ENCODE measurements at regions not wholly inside any gene's neighbourhood (a gene's known extent, or its start where the extent isn't known, plus 50 kb on each side); places are given as distances from the start of the nearest gene placed in this dataset.
"Not testable (repeated sequence)": the region's sequence is repeated elsewhere in the genome, so short reads cannot be mapped to it uniquely, and the experiment has no call there.

GRCh38 chr14:105943973-105944602 lies 417.7 kb downstream of the TMEM121 start:
- 74 to 78% (median 76%) methylated on average over 12 of the region's 12 CpGs for WGBS, 4 donors
- Histone ChIP-seq H3K27ac (no peak overlapping the region), H3K4me3 (no peak overlapping the region), H3K9me3 (peaks cover 0 to 15% (median 8%) of the 10 kb centered on the region in 12 donors), H3K36me3 (no peaks in the 10 kb centered on the region), H3K4me1 (no peaks in the 10 kb centered on the region), H3K27me3 (peaks cover 0 to 5% (median 0%) of the 10 kb centered on the region in 9 donors)
- intact Hi-C loops (cut with DNase I), result loop anchor here in 3 of 10 donors (10.0 kb wide), 1 partner anchor 269 kb away; no protein-coding TSS in a partner anchor
- ATAC-seq (no peak), DNase-seq (no peak)
- TF ChIP-seq POLR2A (IDR thresholded peaks at IDR 0.05), result no peak
- TF ChIP-seq CTCF (IDR thresholded peaks at IDR 0.05), result no peak

DNA sequence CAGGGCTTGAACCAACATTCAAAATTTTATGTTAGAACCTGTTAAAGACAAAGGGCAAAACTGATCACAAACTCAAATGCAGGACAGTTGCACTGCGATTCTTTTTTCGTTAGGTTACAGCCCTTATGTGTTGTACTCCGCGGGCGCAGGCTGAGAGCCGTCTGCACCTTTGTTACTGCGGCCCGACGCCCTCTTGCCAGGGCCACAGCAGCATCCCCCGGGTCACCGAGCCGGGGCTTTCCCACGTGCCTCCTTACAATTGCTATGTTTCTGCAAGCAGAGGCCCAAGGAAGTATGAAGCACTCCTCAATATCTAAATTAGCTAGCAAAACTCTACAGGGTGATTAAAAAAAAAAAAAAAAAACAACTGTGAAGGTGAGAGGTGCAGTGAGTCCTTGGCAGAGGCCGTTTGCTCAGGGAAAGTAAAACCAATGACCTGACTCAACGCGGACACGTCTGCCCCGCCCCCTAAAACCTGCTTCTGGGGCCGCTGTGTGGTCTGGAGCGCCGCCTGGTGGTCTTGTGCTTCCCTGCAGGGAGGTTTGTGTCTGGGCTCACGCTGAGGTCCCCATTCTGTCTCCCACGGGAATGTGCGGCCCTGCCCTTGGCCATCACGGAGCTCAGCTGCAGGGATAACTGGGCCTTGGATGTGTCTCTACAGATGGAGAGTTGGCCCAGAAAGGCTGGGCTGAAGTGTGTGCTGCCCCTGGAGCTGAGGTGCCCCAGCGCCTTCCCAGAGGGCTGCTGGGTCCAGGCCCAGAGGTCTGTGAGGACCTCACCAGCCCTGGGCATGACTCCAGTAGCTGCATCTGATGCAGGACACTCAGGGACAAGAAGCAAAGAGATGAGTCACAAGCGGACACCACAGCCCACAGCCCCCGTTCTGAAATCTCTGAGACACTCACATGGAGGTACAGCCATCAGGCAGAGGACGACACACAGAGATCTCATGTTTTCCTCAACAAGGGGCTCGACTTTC lies 418.5 kb downstream of the TMEM121 start:
- no peaks in the 10 kb centered on the region for H3K36me3 ChIP-seq
- peak; percentile 53 to 77 (median 68) for TF ChIP-seq CTCF (IDR thresholded peaks at IDR 0.05)
- no peak for TF ChIP-seq POLR2A (IDR thresholded peaks at IDR 0.05)
- intact Hi-C loops (cut with DNase I), result loop anchor here in 4 of 10 donors (5.0 to 10.0 kb wide), 2 partner anchors 268 to 270 kb away; no protein-coding TSS in a partner anchor
- no peak overlapping the region for H3K4me3 ChIP-seq
- DNase-seq, result peak in 4 of 5 donors; percentile 38 to 81 (median 50)
- H3K9me3 ChIP-seq, result peaks cover 0 to 6% (median under 1%) of the 10 kb centered on the region in 12 donors
- peaks cover 0 to 5% (median 0%) of the 10 kb centered on the region in 9 donors for H3K27me3 ChIP-seq
- peak in 3 of 4 donors; percentile 68 to 80 (median 76) for ATAC-seq
- H3K27ac ChIP-seq, result no peak overlapping the region
- H3K4me1 ChIP-seq, result no peaks in the 10 kb centered on the region
- 53 to 55% (median 53%) methylated on average over 28 to 30 of the region's 30 CpGs for WGBS, 4 donors

- DNase-seq, result peak in 1 of 5 donors; percentile 5
- H3K27ac ChIP-seq, result no peak overlapping the region
- H3K9me3 ChIP-seq, result no peaks in the 10 kb centered on the region
- TF ChIP-seq CTCF (IDR thresholded peaks at IDR 0.05), result peak in 1 of 12 donors; percentile 24
- TF ChIP-seq POLR2A (IDR thresholded peaks at IDR 0.05), result no peak
- intact Hi-C loops (cut with DNase I), result loop anchor here in 4 of 10 donors (5.0 to 10.0 kb wide), 2 partner anchors 269 to 271 kb away; no protein-coding TSS in a partner anchor
- H3K36me3 ChIP-seq, result no peaks in the 10 kb centered on the region
- 58 to 63% (median 61%) methylated on average over 7 of the region's 7 CpGs for WGBS, 4 donors
- H3K27me3 ChIP-seq, result peaks cover 0 to 5% (median 0%) of the 10 kb centered on the region in 9 donors
- ATAC-seq, result no peak
- no peak overlapping the region for H3K4me3 ChIP-seq
- no peaks in the 10 kb centered on the region for H3K4me1 ChIP-seq
Observed at GRCh38 chr14:105945896-105946295, 419.5 kb downstream of the TMEM121 start.

DNA sequence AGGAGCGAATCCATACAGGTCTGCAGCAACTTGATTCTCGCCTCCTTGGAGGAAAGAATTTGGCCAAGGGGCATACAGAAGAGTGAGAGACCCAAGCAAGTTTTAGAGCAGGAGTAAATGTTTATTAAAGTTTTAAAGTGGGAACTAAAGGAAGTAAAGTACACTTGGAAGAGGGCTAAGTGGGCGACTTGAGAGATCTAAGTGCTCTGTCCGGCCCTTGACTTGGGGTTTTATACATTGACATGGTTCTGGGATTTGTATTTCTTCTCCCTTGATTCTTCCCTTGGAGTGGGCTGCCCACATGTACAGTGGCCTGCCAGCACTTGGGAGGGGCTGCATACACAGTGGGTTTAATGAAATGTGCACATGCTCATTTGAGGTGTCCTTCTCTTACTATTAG lies 421.2 kb downstream of the TMEM121 start:
- Histone ChIP-seq H3K9me3 (no peaks in the 10 kb centered on the region), H3K36me3 (no peaks in the 10 kb centered on the region), H3K27me3 (peaks cover 0 to 5% (median 0%) of the 10 kb centered on the region in 9 donors), H3K4me1 (no peaks in the 10 kb centered on the region), H3K27ac (no peak overlapping the region), H3K4me3 (no peak overlapping the region)
- 69 to 82% (median 75%) methylated on average over 4 of the region's 4 CpGs for WGBS, 4 donors
- intact Hi-C loops (cut with DNase I), result loop anchor here in 4 of 10 donors (5.0 to 10.0 kb wide), 2 partner anchors 270 to 273 kb away; no protein-coding TSS in a partner anchor
- DNase-seq (no peak), ATAC-seq (no peak)
- TF ChIP-seq CTCF (IDR thresholded peaks at IDR 0.05) (no peak), POLR2A (IDR thresholded peaks at IDR 0.05) (no peak)

- not testable (repeated sequence) for H3K4me3 ChIP-seq, H3K4me1 ChIP-seq, H3K9me3 ChIP-seq, H3K27ac ChIP-seq, H3K36me3 ChIP-seq, H3K27me3 ChIP-seq
- intact Hi-C loops (cut with DNase I), result loop anchor here in 4 of 10 donors (5.0 to 10.0 kb wide), 2 partner anchors 272 to 274 kb away; no protein-coding TSS in a partner anchor
- WGBS, 4 donors, result 48 to 53% (median 52%) methylated on average over 3 of the region's 3 CpGs
- ATAC-seq (peak in 1 of 4 donors; percentile 63), DNase-seq (peak in 1 of 5 donors; percentile 6)
Observed at GRCh38 chr14:105948955-105949354, 422.6 kb downstream of the TMEM121 start.

- H3K27me3 ChIP-seq; H3K4me3 ChIP-seq; H3K9me3 ChIP-seq; H3K4me1 ChIP-seq; ATAC-seq; H3K27ac ChIP-seq; H3K36me3 ChIP-seq; intact Hi-C loops (cut with DNase I); DNase-seq: not testable (repeated sequence)
- 62 to 66% (median 62%) methylated on average over 6 of the region's 6 CpGs for WGBS, 4 donors
Observed at GRCh38 chr14:105950364-105950892, 424.0 kb downstream of the TMEM121 start.

Measured in heart left ventricle (tissue), 16 donors.